ENCODE measurements at regions not wholly inside any gene's neighbourhood (a gene's known extent, or its start where the extent isn't known, plus 50 kb on each side); places are given as distances from the start of the nearest gene placed in this dataset.

DNA sequence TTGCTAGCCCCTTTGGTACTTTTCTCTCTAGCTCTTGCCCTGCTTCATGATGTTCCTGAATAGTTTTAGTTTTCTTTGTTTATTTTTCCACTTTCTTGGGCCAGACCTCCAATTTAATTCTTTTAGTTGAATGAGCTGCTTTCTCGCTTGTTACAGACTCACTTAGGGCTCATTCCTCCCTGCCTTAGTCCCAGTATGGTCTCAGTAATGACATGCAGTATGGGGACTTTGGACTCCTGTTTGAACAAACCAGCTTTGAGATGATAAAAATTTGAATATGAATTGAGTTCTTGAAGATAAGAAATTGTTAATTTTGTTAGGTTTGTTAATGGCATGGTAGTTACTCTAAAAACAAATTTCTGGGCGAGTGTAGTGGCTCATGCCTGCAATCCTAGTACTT is 284.8 kb upstream of the DMRT1 start:
- Histone ChIP-seq H3K36me3 (no peaks in the 10 kb centered on the region), H3K4me3 (no peak overlapping the region), H3K4me1 (peaks cover 8% of the 10 kb centered on the region), H3K27me3 (no peaks in the 10 kb centered on the region), H3K9me3 (no peaks in the 10 kb centered on the region), H3K27ac (no peak overlapping the region)
- ATAC-seq: no peak
- DNase-seq: no peak
- intact Hi-C loops (cut with DNase I): no loop called here
- TF ChIP-seq, protein P1, sequence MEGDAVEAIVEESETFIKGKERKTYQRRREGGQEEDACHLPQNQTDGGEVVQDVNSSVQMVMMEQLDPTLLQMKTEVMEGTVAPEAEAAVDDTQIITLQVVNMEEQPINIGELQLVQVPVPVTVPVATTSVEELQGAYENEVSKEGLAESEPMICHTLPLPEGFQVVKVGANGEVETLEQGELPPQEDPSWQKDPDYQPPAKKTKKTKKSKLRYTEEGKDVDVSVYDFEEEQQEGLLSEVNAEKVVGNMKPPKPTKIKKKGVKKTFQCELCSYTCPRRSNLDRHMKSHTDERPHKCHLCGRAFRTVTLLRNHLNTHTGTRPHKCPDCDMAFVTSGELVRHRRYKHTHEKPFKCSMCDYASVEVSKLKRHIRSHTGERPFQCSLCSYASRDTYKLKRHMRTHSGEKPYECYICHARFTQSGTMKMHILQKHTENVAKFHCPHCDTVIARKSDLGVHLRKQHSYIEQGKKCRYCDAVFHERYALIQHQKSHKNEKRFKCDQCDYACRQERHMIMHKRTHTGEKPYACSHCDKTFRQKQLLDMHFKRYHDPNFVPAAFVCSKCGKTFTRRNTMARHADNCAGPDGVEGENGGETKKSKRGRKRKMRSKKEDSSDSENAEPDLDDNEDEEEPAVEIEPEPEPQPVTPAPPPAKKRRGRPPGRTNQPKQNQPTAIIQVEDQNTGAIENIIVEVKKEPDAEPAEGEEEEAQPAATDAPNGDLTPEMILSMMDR (IDR thresholded peaks at IDR 0.05): no peak

DNA sequence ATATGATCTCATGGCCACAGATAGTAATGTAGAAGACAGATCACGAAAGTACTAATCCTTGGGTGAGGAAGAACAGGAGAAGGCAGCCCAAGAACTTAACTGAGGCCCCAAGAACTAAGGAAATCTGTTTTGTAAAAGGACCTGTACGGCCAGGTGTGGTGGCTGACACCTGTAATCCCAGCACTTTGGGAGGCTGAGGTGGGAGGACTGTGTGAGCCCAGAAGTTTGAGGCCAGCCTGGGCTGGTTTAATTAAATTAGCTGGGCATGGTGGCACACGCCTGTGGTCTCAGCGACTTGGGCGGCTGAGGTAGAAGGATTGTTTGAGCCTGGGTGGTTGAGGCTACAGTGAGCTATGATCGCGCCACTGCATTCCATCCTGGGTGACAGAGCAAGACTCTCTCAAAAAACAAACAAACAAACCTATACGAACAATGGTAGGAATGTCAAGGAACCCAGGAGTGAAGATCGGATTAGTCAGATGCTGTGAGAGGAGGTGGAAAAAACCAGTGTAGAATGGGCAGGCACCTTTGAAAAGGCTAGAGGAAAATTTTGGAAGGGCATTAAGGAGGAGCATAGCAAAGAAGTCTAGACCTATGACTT is 283.8 kb upstream of the DMRT1 start:
- TF ChIP-seq, protein P1 (IDR thresholded peaks at IDR 0.05): no peak
- H3K36me3 ChIP-seq: no peaks in the 10 kb centered on the region
- no peaks in the 10 kb centered on the region for H3K9me3 ChIP-seq
- H3K27me3 ChIP-seq: no peaks in the 10 kb centered on the region
- H3K4me1 ChIP-seq: peaks cover 4% of the 10 kb centered on the region
- DNase-seq: no peak
- H3K27ac ChIP-seq: no peak overlapping the region
- no peak overlapping the region for H3K4me3 ChIP-seq
- peak; percentile 82 for ATAC-seq
- intact Hi-C loops (cut with DNase I): no loop called here

DNA sequence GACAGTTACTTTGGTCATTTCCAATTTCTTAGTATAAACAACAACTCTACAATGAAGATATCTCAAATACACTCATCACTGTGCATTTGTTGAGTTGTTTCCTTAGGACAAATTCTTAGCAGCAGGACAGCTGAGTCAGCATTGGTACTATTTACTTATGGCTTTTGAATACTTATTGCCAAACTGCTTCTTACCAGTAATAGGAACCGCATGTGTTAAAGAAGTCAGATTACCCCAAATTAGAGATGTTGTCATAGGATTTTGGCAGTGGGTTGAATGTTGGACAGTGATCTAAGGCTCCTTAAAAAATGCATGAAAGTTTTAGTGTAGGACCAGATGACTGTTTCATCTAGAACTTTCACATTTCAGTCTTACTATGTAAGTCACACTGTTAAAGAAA is 280.1 kb upstream of the DMRT1 start:
- Histone ChIP-seq H3K36me3 (no peaks in the 10 kb centered on the region), H3K4me3 (no peak overlapping the region), H3K27me3 (no peaks in the 10 kb centered on the region), H3K4me1 (peaks cover 4% of the 10 kb centered on the region), H3K27ac (no peak overlapping the region), H3K9me3 (no peaks in the 10 kb centered on the region)
- intact Hi-C loops (cut with DNase I): no loop called here
- TF ChIP-seq, protein P1 (IDR thresholded peaks at IDR 0.05): no peak
- no peak for ATAC-seq
- no peak for DNase-seq

DNA sequence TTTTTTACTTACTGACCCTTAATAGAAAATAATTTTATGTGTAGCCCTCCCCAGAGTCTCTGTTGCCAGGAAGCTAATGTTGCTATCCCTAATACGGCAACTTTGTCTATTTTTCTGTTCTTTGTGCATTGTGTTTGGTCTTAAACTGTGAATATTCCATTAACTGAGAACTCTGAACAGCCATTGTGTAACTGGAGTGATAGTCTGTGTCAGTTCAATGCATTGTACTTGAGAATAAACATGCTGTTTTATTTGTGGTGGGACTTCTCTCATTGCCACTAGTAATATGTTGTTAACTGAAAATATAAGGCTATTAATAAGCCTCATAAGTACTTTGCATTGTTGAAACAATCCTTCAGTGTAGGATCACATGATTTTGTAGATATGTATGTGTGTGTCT is 278.3 kb upstream of the DMRT1 start:
- Histone ChIP-seq H3K9me3 (no peaks in the 10 kb centered on the region), H3K27ac (no peak overlapping the region), H3K36me3 (no peaks in the 10 kb centered on the region), H3K4me3 (no peak overlapping the region), H3K4me1 (peaks cover 4% of the 10 kb centered on the region), H3K27me3 (no peaks in the 10 kb centered on the region)
- DNase-seq (no peak), ATAC-seq (no peak)
- TF ChIP-seq, protein P1 (IDR thresholded peaks at IDR 0.05): no peak
- intact Hi-C loops (cut with DNase I): no loop called here

DNA sequence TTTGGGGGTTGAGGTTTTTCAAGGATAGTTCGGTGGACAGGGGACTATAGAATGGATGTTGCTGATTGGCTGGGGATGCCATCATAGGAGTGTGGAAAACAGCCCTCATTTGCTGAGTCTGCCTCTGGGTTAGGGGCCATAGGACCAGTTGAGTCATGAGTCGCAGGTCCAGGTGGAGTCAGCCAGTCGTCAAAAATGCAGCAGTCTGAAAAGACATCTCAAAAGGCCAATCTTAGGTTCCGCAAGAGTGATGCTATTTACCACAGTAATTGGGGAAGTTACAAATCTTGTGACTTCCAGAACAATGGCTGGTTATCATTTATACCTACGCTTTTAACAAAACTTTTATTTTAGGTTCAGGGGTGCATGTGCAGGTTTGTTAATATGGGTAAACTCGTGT is 276.0 kb upstream of the DMRT1 start:
- intact Hi-C loops (cut with DNase I): no loop called here
- TF ChIP-seq, protein P1 (IDR thresholded peaks at IDR 0.05): no peak
- no peak for DNase-seq

More for the DNA sequence above, 276.0 kb upstream of the DMRT1 start:
- Histone ChIP-seq H3K27ac (no peak overlapping the region), H3K4me1 (peaks cover 4% of the 10 kb centered on the region), H3K27me3 (no peaks in the 10 kb centered on the region), H3K4me3 (no peak overlapping the region), H3K9me3 (no peaks in the 10 kb centered on the region), H3K36me3 (no peaks in the 10 kb centered on the region)
- no peak for ATAC-seq
